HL-60 (cell line): ENCODE measurements at regions not wholly inside any gene's neighbourhood (a gene's known extent, or its start where the extent isn't known, plus 50 kb on each side); places are given as distances from the start of the nearest gene placed in this dataset.

Source experiments
- POLR2AphosphoS5 ChIP-seq: IDR thresholded peaks from 2 replicates; pipeline ENCODE4 v1.6.1; 2012; ENCODE audit warnings: low read depth
- SPI1 ChIP-seq: IDR thresholded peaks from 2 replicates; pipeline ENCODE4 v1.6.1; 2012; ENCODE audit warnings: low read depth, mild to moderate bottlenecking, borderline replicate concordance
- TF ChIP-seq, protein P1 (sequence below): IDR thresholded peaks from one replicate; pipeline ENCODE4 v1.5.1; 2011; ENCODE audit warnings: low read length, control low read depth, inconsistent platforms; ENCODE audit not compliant: insufficient read depth
- TF ChIP-seq, protein P2 (sequence below): IDR thresholded peaks from 2 replicates; pipeline ENCODE4 v1.6.1; 2012; ENCODE audit warnings: low read depth; ENCODE audit not compliant: insufficient replicate concordance

DNA sequence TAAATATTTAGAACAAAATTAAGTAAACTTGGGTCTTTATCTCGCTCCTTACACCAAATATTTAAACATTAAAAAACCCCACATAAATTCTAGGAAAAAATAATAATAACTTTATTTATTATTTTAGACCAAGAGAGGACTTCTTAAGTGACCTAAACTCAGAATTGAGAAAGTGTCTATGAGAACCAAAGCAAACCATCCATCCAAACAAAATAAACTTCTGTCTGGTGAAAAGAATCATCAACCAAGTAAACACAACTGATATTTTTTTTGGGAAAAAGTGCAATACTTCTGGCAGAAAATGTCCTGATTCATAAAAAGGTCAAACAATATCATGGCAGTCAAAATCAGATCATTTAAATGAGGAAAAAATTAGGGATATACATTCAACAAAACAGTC lies 533.0 kb downstream of the SPRY1 start:
- TF ChIP-seq, protein P1, sequence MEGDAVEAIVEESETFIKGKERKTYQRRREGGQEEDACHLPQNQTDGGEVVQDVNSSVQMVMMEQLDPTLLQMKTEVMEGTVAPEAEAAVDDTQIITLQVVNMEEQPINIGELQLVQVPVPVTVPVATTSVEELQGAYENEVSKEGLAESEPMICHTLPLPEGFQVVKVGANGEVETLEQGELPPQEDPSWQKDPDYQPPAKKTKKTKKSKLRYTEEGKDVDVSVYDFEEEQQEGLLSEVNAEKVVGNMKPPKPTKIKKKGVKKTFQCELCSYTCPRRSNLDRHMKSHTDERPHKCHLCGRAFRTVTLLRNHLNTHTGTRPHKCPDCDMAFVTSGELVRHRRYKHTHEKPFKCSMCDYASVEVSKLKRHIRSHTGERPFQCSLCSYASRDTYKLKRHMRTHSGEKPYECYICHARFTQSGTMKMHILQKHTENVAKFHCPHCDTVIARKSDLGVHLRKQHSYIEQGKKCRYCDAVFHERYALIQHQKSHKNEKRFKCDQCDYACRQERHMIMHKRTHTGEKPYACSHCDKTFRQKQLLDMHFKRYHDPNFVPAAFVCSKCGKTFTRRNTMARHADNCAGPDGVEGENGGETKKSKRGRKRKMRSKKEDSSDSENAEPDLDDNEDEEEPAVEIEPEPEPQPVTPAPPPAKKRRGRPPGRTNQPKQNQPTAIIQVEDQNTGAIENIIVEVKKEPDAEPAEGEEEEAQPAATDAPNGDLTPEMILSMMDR, result no peak
- TF ChIP-seq POLR2AphosphoS5, result no peak
- TF ChIP-seq, protein P2, sequence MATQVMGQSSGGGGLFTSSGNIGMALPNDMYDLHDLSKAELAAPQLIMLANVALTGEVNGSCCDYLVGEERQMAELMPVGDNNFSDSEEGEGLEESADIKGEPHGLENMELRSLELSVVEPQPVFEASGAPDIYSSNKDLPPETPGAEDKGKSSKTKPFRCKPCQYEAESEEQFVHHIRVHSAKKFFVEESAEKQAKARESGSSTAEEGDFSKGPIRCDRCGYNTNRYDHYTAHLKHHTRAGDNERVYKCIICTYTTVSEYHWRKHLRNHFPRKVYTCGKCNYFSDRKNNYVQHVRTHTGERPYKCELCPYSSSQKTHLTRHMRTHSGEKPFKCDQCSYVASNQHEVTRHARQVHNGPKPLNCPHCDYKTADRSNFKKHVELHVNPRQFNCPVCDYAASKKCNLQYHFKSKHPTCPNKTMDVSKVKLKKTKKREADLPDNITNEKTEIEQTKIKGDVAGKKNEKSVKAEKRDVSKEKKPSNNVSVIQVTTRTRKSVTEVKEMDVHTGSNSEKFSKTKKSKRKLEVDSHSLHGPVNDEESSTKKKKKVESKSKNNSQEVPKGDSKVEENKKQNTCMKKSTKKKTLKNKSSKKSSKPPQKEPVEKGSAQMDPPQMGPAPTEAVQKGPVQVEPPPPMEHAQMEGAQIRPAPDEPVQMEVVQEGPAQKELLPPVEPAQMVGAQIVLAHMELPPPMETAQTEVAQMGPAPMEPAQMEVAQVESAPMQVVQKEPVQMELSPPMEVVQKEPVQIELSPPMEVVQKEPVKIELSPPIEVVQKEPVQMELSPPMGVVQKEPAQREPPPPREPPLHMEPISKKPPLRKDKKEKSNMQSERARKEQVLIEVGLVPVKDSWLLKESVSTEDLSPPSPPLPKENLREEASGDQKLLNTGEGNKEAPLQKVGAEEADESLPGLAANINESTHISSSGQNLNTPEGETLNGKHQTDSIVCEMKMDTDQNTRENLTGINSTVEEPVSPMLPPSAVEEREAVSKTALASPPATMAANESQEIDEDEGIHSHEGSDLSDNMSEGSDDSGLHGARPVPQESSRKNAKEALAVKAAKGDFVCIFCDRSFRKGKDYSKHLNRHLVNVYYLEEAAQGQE, result no peak
- no peak for TF ChIP-seq SPI1
